ENCODE measurements at regions not wholly inside any gene's neighbourhood (a gene's known extent, or its start where the extent isn't known, plus 50 kb on each side); places are given as distances from the start of the nearest gene placed in this dataset.

GRCh38 chr21:35507181-35507759, 458.2 kb upstream of the RUNX1 start:
- TF ChIP-seq CTCF (IDR thresholded peaks at IDR 0.05) (no peak), POLR2A (IDR thresholded peaks at IDR 0.05) (no peak)
